Stimulated activated CD8-positive, alpha-beta memory T cell treated with anti-CD3 and anti-CD28 coated beads, Interleukin-12 subunit alpha, Interleukin-12 subunit beta, amount 100 ng/mL, for 1 hour (primary cell): ENCODE measurements at regions not wholly inside any gene's neighbourhood (a gene's known extent, or its start where the extent isn't known, plus 50 kb on each side); places are given as distances from the start of the nearest gene placed in this dataset.
"Not testable (repeated sequence)": the region's sequence is repeated elsewhere in the genome, so short reads cannot be mapped to it uniquely, and the experiment has no call there.

ENCODE experiments used
- DNase-seq: peaks from one replicate; pipeline ENCODE4 v3.0.0-alpha.2; 2020; ENCODE audit warnings: low read depth

- no peak for DNase-seq
Measured at GRCh38 chr12:67716817-67717216, 68.3 kb downstream of the DYRK2 start.

- DNase-seq = not testable (repeated sequence)
Measured at GRCh38 chr12:67719303-67719702, 70.8 kb downstream of the DYRK2 start.

- no peak for DNase-seq
Measured at GRCh38 chr12:67720351-67720856, 71.9 kb downstream of the DYRK2 start.

- DNase-seq = no peak
Measured at GRCh38 chr12:67721248-67721647, 72.7 kb downstream of the DYRK2 start.

- DNase-seq = no peak
Measured at GRCh38 chr12:67722296-67722695, 73.8 kb downstream of the DYRK2 start.

- no peak for DNase-seq
Measured at GRCh38 chr12:67726868-67727267, 78.3 kb downstream of the DYRK2 start.

GRCh38 chr12:67727702-67728666, 79.4 kb downstream of the DYRK2 start:
- DNase-seq = no peak

GRCh38 chr12:67732857-67733256, 84.3 kb downstream of the DYRK2 start:
- DNase-seq = no peak

- DNase-seq = no peak
Measured at GRCh38 chr12:67735868-67736267, 87.3 kb downstream of the DYRK2 start.

GRCh38 chr12:67740711-67741110, 92.2 kb downstream of the DYRK2 start:
- DNase-seq = no peak

- no peak for DNase-seq
Measured at GRCh38 chr12:67741270-67741669, 92.7 kb downstream of the DYRK2 start.

- no peak for DNase-seq
Measured at GRCh38 chr12:67742461-67742860, 93.9 kb downstream of the DYRK2 start.

GRCh38 chr12:67747869-67748742, 99.6 kb downstream of the DYRK2 start:
- DNase-seq = no peak

- no peak for DNase-seq
Measured at GRCh38 chr12:67748743-67749040, 100.1 kb downstream of the DYRK2 start.

GRCh38 chr12:67750513-67751183, 102.1 kb downstream of the DYRK2 start:
- no peak for DNase-seq

GRCh38 chr12:67751381-67751928, 102.9 kb downstream of the DYRK2 start:
- DNase-seq = no peak

- DNase-seq = no peak
Measured at GRCh38 chr12:67752226-67752732, 103.7 kb downstream of the DYRK2 start.

GRCh38 chr12:67754933-67755697, 106.6 kb downstream of the DYRK2 start:
- no peak for DNase-seq

GRCh38 chr12:67757651-67758050, 109.1 kb downstream of the DYRK2 start:
- DNase-seq = no peak

GRCh38 chr12:67758119-67758518, 109.6 kb downstream of the DYRK2 start:
- no peak for DNase-seq

GRCh38 chr12:67758521-67758920, 110.0 kb downstream of the DYRK2 start:
- no peak for DNase-seq
